GM21528 (cell line): ENCODE measurements at regions not wholly inside any gene's neighbourhood (a gene's known extent, or its start where the extent isn't known, plus 50 kb on each side); places are given as distances from the start of the nearest gene placed in this dataset.

Source experiments
- ATAC-seq: cut with Tn5 transposase; IDR thresholded peaks from one replicate; pipeline ENCODE4 v1.9.1; 2021; ENCODE audit warnings: mild to moderate bottlenecking, moderate library complexity; ENCODE audit not compliant: unreplicated experiment, low FRiP score

- ATAC-seq: peak; percentile 31
Measured at GRCh38 chr10:111338035-111338434, 261.2 kb downstream of the ADRA2A start.

- ATAC-seq: peak; percentile 96
Measured at GRCh38 chr10:111338805-111339204, 262.0 kb downstream of the ADRA2A start.

- no peak for ATAC-seq
Measured at GRCh38 chr10:111344804-111345203, 268.0 kb downstream of the ADRA2A start.

GRCh38 chr10:111347386-111348013 lies 270.7 kb downstream of the ADRA2A start:
- ATAC-seq: no peak

DNA sequence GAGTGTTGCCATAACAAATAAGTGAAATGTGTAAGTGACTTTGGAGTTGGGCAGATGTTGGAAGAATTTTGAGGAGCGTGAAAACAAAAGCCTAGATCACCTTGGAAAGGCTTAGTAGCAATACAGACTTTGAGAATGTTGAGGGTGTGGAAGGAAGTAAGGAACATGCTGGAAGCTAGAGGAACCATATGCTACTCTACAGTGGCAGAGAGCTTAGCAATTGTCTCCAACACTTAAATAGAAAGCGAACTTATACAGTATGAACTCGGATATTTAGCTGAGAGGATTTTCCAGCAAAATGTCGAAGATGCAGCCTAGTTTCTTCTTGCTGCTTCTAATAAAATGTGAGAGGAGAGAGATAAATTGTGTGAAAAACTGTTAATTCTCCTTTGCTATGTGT lies 271.2 kb downstream of the ADRA2A start:
- no peak for ATAC-seq

GRCh38 chr10:111354859-111355258 lies 278.0 kb downstream of the ADRA2A start:
- ATAC-seq: no peak

DNA sequence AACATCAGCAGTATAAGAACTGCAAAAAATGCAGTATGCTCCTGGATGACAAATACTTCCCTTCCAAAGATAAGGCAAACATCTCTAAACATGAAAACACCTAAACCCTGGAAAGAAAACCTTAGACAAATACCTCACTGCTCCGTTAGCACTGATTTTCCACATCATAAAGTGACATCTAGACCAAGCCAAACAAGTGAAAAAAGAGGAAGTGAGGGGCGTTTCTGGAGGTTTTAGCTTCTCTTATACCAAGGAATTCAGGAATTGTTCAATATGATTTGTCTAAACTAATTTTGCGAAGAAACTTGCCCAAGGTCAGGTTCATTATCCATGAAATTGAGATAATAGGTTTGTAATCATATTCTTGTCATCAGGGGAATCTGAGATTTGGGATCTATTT lies 279.7 kb downstream of the ADRA2A start:
- ATAC-seq: no peak

GRCh38 chr10:111357859-111358258 lies 281.0 kb downstream of the ADRA2A start:
- no peak for ATAC-seq

DNA sequence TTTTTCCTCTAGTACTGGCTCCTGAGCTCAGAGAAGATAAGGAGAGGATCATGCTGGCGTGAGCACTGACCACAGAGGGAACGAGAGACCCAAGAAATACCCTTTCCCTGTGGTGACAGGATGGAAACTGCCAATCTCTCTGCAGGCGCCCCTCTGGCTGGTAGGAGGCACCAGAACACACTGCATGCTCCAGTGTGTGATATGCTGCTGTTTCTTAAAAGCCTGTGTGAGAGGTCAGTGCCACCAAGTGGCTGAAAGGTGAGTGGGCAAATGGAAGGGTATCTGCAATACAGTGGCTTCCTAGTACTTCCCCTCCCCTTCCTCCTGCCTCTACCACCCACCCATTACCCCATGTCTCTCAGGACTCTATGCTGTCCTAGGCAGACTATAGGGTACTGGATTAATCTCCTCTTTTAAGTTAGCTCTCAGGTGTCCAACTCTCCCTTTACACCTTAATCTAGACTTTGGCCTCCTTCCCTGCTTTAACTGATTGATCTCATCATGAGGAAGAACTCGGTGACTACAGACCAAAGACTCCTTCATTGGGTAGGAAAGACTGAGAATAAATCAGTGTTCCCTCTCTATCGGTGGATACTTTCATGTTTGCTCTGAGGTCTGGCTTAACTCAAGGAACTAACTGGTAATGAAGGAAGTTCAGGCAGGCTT lies 283.6 kb downstream of the ADRA2A start:
- ATAC-seq: peak; percentile 81

DNA sequence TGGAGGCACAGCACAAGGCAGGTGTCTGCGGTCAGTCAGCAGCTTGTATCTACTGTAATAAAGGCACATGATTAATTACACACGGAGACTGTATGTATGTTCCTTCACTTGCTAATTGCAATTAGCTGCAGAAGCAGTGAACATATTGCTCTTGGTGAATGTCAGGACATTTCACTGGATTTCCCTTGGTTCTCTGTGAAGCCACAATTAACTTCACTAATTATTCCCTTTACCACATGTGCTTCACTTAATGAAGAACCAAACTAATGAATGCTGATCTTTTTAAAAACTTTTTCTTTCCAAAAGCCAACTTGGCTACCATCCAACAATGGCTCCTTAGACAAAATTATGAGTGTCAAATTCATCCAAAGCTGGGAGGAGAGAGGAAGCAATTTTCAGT lies 290.7 kb downstream of the ADRA2A start:
- no peak for ATAC-seq

DNA sequence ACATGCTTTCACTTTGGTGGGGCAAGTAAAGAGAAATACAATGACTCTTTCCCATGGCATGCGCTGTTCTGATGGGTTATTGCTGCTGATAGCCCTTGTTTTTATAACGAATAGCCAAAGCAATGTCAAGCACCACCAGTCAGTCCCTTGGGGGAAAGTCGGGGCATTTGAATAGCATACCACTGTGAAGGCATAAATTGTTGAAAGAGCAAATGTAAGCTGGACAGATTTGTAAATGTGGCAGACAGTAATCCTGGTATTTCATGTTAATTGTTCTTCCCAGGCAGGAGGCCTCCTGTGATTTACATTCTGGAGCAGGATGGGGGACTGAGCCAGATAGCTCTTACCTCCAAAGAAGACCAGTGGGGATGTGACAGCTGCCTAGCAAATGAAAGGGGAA lies 293.3 kb downstream of the ADRA2A start:
- no peak for ATAC-seq

- no peak for ATAC-seq
Measured at GRCh38 chr10:111373696-111374095, 296.9 kb downstream of the ADRA2A start.

DNA sequence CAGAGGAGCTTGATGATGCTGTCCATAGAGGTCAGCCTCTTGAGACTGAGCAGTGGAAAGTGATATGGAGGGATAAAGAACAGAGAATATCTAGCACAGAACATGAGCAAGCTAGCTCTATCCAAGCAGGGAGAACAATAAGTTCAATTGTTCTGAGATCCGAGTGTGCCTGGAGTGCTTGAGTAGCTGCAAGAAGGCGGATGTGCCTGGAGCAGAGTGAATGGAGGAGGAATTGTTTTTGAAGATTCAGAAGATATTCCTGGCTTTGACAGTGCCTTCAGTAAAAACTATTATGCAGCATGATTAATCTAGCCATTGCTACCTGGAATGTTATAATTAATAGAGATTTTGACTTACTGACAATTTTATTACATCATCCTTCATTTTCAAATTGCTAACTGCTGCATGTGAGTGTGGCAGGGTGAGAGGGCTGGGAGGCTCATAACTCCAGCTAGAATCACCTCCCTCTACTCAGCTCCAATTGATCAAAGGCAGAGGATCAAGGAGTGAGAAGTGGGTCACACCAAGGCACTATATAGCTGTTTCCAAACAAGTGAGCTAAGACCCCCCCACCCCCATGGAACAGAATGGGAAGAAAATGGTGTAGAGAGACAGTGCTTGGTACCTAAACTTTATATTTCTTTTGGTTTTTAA lies 302.8 kb downstream of the ADRA2A start:
- ATAC-seq: no peak

- no peak for ATAC-seq
Measured at GRCh38 chr10:111384556-111384955, 307.7 kb downstream of the ADRA2A start.

DNA sequence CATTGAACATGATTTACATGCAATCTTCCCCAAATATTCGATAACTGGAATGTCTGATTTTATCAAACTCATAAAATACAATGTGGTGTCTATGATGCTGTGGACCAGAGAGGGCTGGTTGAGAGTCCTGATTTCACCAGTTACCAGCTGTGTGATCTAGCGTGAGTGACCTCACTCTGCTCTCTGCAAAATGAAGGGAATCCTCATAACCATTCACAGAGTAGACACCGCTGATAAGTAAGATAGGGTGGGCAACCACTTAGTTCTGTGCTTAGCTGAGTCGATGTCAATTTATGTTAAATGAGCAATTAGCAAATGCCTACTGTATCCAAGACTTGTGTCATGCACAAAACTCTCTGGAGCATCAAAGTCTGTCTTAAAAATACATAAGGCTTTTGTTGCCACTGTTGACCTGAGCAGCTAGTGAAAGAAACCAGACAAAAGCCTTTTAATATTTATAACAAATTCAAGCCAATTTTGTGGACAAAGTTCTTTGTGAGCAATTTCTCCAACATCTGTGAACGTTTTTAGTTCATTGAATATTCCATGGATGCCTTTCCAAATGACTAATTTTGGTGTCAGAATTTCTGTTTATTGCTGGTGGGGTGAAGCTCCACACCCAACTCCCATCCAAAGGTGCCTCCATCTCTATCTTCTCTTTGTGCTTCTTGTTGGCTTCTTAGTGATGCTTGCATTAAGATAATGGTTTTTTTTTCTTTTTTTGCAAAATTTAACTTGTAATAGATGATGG lies 314.2 kb downstream of the ADRA2A start:
- ATAC-seq: no peak

DNA sequence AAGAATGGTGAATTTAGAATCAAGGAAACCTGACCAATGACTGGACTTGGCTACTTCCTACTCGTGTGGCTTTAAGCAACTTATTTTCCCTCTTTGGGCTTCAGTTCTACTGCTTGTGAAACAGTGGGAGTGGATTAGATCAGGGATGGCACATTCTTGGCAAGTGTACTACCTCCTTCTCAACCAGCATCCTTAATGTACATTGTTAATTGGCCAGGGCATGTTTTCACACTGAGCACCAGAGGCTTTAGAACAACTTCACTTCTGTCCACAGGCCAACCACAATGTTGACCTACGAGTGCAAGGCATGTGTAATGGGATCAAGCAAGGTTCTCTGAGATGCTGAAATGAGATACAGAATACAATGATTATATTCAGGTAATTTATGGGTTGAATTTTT lies 315.3 kb downstream of the ADRA2A start:
- no peak for ATAC-seq

GRCh38 chr10:111392910-111393309 lies 316.1 kb downstream of the ADRA2A start:
- no peak for ATAC-seq

- ATAC-seq: no peak
Measured at GRCh38 chr10:111410740-111411139, 333.9 kb downstream of the ADRA2A start.

DNA sequence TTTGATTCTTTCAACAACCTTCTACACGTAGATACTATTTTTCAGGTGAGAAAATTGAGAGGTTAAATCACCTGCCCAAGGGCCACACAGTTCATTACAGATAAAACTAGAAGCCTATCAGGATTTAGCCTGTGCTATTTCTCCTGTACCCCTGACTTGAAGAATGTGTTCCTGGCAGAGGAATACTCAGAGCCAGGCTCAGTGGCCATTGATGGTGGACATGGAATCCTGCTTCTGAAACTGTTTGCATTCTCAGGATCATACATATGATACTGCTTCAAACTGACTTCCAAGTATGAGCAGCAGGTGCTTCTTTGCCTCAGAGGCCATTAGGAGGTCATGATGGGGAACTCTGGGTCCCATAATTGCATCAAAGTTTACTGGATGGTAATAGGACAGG lies 348.6 kb downstream of the ADRA2A start:
- ATAC-seq: no peak

DNA sequence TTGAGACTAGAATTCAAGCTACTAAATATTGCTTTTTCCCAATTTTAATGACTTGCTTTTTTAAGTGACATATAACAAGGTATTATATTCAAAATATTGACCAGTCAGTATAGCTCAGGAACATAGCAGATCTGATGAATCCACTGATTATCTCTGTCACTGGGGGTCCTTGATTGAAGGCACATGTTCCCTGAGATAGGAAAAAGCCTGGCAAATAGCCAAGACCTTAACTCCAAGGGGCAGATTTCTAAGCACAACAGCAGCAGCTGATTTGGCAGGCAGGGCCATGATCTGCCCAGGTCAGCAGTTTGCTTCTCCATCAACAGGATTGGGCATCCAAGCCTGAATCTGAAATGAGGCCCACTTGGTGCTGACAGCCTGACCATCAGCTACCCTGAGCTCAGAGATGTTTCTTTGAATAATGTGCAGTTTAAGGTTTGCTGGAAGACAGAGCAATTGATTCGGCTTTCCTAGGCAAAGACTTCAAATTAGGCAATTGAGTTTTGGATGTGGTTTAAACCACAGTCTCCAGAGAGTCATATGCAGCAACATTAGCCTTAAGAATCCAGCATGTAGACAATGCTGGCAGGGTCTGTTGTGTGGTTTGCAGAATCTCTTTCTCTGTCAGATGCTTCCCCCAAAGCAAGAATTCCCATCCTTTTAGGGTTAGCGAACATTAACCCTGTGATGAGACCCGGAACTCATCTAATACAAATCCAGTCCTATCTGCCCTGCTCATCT lies 352.6 kb downstream of the ADRA2A start:
- no peak for ATAC-seq

DNA sequence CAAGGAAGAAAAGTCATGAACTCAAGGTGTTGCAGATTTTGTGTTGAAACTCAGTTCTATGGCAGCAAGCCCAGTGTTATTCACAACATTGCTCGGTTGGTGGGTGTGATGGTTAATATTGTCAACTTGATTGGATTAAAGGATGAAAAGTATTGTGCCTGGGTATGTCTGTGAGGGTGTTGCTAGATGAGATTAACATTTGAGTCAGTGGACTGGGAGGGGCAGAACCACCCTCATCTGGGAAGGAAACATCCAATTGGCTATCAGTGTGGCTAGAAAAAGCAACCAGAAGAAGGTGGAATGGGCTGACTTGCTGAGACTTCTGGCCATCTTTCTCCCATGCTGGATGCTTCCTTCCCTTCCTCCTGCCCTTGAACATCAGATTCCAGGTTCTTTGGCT lies 353.2 kb downstream of the ADRA2A start:
- no peak for ATAC-seq
